K562 (cell line): ENCODE measurements at regions not wholly inside any gene's neighbourhood (a gene's known extent, or its start where the extent isn't known, plus 50 kb on each side); places are given as distances from the start of the nearest gene placed in this dataset.

Experiments
- ATAC-seq: fragments of 200-7000 bp; cut with Tn5 transposase; 3 replicates; pipeline ENCODE4 v1.9.1; 2020; ENCODE audit warnings: moderate library complexity
- BruUV-seq: library from RNA; stranded (reverse); fragments of 400-500 nt; replicated peaks from 2 replicates; lab custom pipeline; 2021; lab: Mats Ljungman, UMichigan
- CTCF ChIA-PET: fragments of 300-600 bp; formaldehyde crosslinking; extraction: SDS; loops from one replicate; lab custom pipeline; 2021; ENCODE audit warnings: low intra/inter-chr PET ratio; lab: Yijun Ruan, JAX
- POLR2A ChIA-PET: fragments of 300-600, 350-650 bp; sonication (Branson Sonifier 250); formaldehyde crosslinking; extraction: SDS; loops from one replicate; lab custom pipeline; 2021; ENCODE audit warnings: antibody characterized with exemption, inconsistent platforms; lab: Yijun Ruan, JAX
- DNase-seq, 4 experiments: peaks; one replicate each; pipeline versions ENCODE4 v3.0.0 to v3.0.0-alpha.2; 2011 to 2018; ENCODE audit warnings: low spot score in 3 of 4, mixed read lengths in 3 of 4; ENCODE audit errors: extremely low read depth in 1 of 4
- FAIRE-seq: peaks from 2 replicates; lab custom pipeline; 2011; peaks lifted over from hg19 to GRCh38; lab: Jason Lieb, UNC
- H2AFZ ChIP-seq: 2 replicates; pipeline ENCODE4 v1.6.0; 2011; ENCODE audit warnings: low read depth, low read length, control low read depth, inconsistent platforms
- H3K27ac ChIP-seq: fragments of 200-600 bp; 3 replicates; pipeline ENCODE4 v1.8.0; 2011; ENCODE audit warnings: low read depth, mild to moderate bottlenecking, control low read depth, inconsistent platforms, low read length, moderate library complexity, mixed read lengths; ENCODE audit errors: extremely low read depth
- H3K27me3 ChIP-seq, 2 experiments: fragments of 300-600 bp in 1 of 2; 2 replicates in 1 of 2; 3 replicates in 1 of 2; pipeline versions ENCODE4 v1.6.0 to v1.8.0; 2011; ENCODE audit warnings: inconsistent platforms in 2 of 2, low read length in 2 of 2, mild to moderate bottlenecking in 1 of 2, mixed read lengths in 1 of 2, moderate library complexity in 1 of 2; ENCODE audit not compliant: control insufficient read depth in 2 of 2, insufficient read depth in 2 of 2
- H3K36me3 ChIP-seq: fragments of 300-600 bp; 3 replicates; pipeline ENCODE4 v1.8.0; 2011; ENCODE audit warnings: mild to moderate bottlenecking, low read length, inconsistent platforms; ENCODE audit not compliant: control insufficient read depth, insufficient read depth
- H3K4me1 ChIP-seq, 2 experiments: fragments of 200-600 bp in 1 of 2; replicated peaks in 1 of 2; 2 replicates in 1 of 2; 3 replicates in 1 of 2; pipeline versions ENCODE4 v1.5.1 to v1.8.0; 2011; ENCODE audit warnings: inconsistent platforms in 2 of 2, low read length in 2 of 2, mild to moderate bottlenecking in 1 of 2, mixed read lengths in 1 of 2, moderate library complexity in 1 of 2; ENCODE audit not compliant: control insufficient read depth in 2 of 2, insufficient read depth in 2 of 2
- H3K4me2 ChIP-seq: 2 replicates; pipeline ENCODE4 v1.6.1; 2011; ENCODE audit warnings: low read length, control low read depth, inconsistent platforms, mixed read lengths; ENCODE audit not compliant: insufficient read depth
- H3K4me3 ChIP-seq: fragments of 200-600 bp; sonication (generic), shearing (Covaris generic); 2 replicates; pipeline ENCODE4 v1.5.1; 2016; ENCODE audit warnings: control low read depth, inconsistent platforms
- H3K79me2 ChIP-seq: fragments of 200-600 bp; 3 replicates; pipeline ENCODE4 v1.8.0; 2011; ENCODE audit warnings: low read length, inconsistent platforms; ENCODE audit not compliant: control insufficient read depth, insufficient read depth
- H3K9ac ChIP-seq, 2 experiments: 2 replicates each; pipeline versions ENCODE4 v1.6.0 to v1.6.1; 2011; ENCODE audit warnings: low read depth in 2 of 2, low read length in 2 of 2, control low read depth in 1 of 2, inconsistent platforms in 1 of 2, mild to moderate bottlenecking in 1 of 2, mixed read lengths in 1 of 2; ENCODE audit not compliant: insufficient read depth in 1 of 2
- H3K9me1 ChIP-seq: one replicate; pipeline ENCODE4 v1.6.0; 2011; ENCODE audit warnings: inconsistent platforms, mild to moderate bottlenecking, low read length, moderate library complexity; ENCODE audit not compliant: control insufficient read depth, insufficient read depth
- H3K9me3 ChIP-seq: replicated peaks from 2 replicates; pipeline ENCODE4 v1.5.1; 2011; ENCODE audit warnings: low read depth, low read length, inconsistent platforms; ENCODE audit not compliant: control insufficient read depth, insufficient read depth
- H4K20me1 ChIP-seq: replicated peaks from 2 replicates; pipeline ENCODE4 v1.6.1; 2011; ENCODE audit warnings: low read length, inconsistent platforms, mixed read lengths; ENCODE audit not compliant: control insufficient read depth, insufficient read depth
- CREB3 ChIP-seq: fragments of 450-650 bp; conservative IDR thresholded peaks from 2 replicates; pipeline ENCODE4 v1.6.1; 2016; ENCODE audit warnings: missing genetic modification characterization, low read depth, mild to moderate bottlenecking, missing compliant biosample characterization, moderate library complexity
- HMBOX1 ChIP-seq: sonication (generic); IDR thresholded peaks from 2 replicates; pipeline ENCODE4 v1.6.1; 2016
- NEUROD1 ChIP-seq: fragments of 150-350 bp; IDR thresholded peaks from 2 replicates; pipeline ENCODE4 v1.6.1; 2014; ENCODE audit warnings: borderline replicate concordance, low read length, low read depth; ENCODE audit not compliant: partially characterized antibody
- RAD21 ChIP-seq, 2 experiments: fragments of 250-450 bp in 1 of 2; fragments of 450-650 bp in 1 of 2; sonication (Bioruptor Pico) in 1 of 2; formaldehyde crosslinking in 1 of 2; IDR thresholded peaks in 1 of 2; conservative IDR thresholded peaks in 1 of 2; 2 replicates each; pipeline versions ENCODE4 v1.4.0 to v1.8.0; 2020 to 2022; ENCODE audit warnings: mild to moderate bottlenecking in 2 of 2, moderate library complexity in 1 of 2
- SMC3 ChIP-seq: conservative IDR thresholded peaks from 2 replicates; pipeline ENCODE4 v1.6.1; 2011; ENCODE audit warnings: low read depth, low read length, improper control_type of control experiment; ENCODE audit not compliant: insufficient read depth
- in situ Hi-C: fragments of 300-500 bp; cut with MboI; formaldehyde crosslinking; loops from 4 replicates; pipeline ENCODE4 v1.15.0; 2018; ENCODE audit warnings: inconsistent platforms, mixed read lengths
- intact Hi-C: fragments of 100-400 bp; cut with micrococcal nuclease; formaldehyde crosslinking; loops from 2 replicates; pipeline ENCODE4 v1.14.2; 2022
- TF ChIP-seq, protein P1 (sequence below), 3 experiments: IDR thresholded peaks in 2 of 3; conservative IDR thresholded peaks in 1 of 3; 2 replicates each; pipeline ENCODE4 v1.5.1; 2011 to 2012; ENCODE audit warnings: low read length in 3 of 3, mild to moderate bottlenecking in 3 of 3, control low read depth in 2 of 3, improper control_type of control experiment in 1 of 3, inconsistent platforms in 1 of 3, low read depth in 1 of 3, mixed read lengths in 1 of 3, moderate library complexity in 1 of 3; ENCODE audit not compliant: insufficient read depth in 2 of 3
- TF ChIP-seq, protein P2 (sequence below), 2 experiments: fragments of 450-650 bp; formaldehyde crosslinking in 1 of 2; IDR thresholded peaks; 2 replicates each; pipeline versions ENCODE4 v1.4.0 to v1.6.1; 2014 to 2020; ENCODE audit warnings: mild to moderate bottlenecking in 2 of 2, borderline replicate concordance in 1 of 2, low read depth in 1 of 2

DNA sequence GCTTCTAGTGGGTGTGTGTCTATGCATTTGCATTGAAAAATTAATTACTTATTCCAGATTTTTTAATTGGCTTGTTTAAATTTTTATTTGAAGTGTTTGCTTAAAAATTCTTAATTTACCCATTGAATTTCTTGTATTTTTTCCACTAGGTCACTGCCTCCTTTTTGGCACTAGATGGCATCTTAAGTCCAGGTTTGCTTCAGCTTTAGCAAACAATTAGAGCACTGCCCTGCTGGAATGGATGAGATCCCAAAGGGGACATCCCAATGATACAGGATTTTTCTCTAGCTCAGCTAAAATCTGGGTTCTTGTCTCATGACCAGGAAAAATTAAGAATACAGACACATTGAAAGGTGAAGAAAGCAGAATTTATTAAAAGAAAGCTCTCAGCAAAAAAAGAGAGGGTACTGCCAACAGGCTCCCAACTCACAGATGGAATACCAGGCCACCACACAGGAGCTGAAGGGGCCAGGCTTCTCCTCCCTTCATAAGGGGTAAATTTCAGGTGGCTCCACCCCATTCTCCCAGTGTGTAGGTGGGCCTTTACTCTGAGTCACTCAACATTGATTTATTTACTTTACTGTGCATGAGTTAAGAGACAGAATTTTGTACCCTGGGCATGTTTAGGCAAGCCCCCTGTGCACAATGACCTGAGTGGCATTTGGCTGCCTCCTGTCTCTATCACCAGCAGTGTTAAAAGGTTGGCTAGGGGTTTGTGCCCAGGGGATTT is 532.4 kb downstream of the ANXA1 start:
- Histone ChIP-seq H3K27me3 (no peaks in the 10 kb centered on the region), H3K4me3 (no peak overlapping the region), H3K27ac (no peak overlapping the region), H3K79me2 (no peaks in the 10 kb centered on the region), H3K9me1 (no peaks in the 10 kb centered on the region), H3K36me3 (no peaks in the 10 kb centered on the region), H3K9ac (no peak overlapping the region), H4K20me1 (no peaks in the 10 kb centered on the region), H3K4me2 (no peak overlapping the region), H2AFZ (no peak overlapping the region), H3K9me3 (no peaks in the 10 kb centered on the region), H3K4me1 (no peaks in the 10 kb centered on the region)
- POLR2A ChIA-PET: no interaction called here
- no TSS peak for BruUV-seq
- CTCF ChIA-PET: interaction anchor here (0.7 kb wide), 1 partner anchor 887 kb away, joined by 3 read pairs; no protein-coding TSS in a partner anchor
- FAIRE-seq (no peak), ATAC-seq (no peak), DNase-seq (peak in 1 of 4 experiments; percentile 21)
- in situ Hi-C loops: loop anchor here (25.0 kb wide), 1 partner anchor 1053 kb away; no protein-coding TSS in a partner anchor
- intact Hi-C loops: loop anchor here (1.0 to 10.0 kb wide), 2 partner anchors 887 to 1061 kb away; no protein-coding TSS in a partner anchor
- TF ChIP-seq, protein P1, sequence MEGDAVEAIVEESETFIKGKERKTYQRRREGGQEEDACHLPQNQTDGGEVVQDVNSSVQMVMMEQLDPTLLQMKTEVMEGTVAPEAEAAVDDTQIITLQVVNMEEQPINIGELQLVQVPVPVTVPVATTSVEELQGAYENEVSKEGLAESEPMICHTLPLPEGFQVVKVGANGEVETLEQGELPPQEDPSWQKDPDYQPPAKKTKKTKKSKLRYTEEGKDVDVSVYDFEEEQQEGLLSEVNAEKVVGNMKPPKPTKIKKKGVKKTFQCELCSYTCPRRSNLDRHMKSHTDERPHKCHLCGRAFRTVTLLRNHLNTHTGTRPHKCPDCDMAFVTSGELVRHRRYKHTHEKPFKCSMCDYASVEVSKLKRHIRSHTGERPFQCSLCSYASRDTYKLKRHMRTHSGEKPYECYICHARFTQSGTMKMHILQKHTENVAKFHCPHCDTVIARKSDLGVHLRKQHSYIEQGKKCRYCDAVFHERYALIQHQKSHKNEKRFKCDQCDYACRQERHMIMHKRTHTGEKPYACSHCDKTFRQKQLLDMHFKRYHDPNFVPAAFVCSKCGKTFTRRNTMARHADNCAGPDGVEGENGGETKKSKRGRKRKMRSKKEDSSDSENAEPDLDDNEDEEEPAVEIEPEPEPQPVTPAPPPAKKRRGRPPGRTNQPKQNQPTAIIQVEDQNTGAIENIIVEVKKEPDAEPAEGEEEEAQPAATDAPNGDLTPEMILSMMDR (IDR thresholded peaks at IDR 0.05 in 2 of 3, conservative IDR thresholded peaks at IDR 0.05 in 1 of 3; ENCODE audit: insufficient read depth in 2 of 3, low read depth in 1 of 3, low read length in 3 of 3): peak in 2 of 3 experiments; percentile 39 to 59; a peak in 4 of 6 replicates
- TF ChIP-seq, protein P2, sequence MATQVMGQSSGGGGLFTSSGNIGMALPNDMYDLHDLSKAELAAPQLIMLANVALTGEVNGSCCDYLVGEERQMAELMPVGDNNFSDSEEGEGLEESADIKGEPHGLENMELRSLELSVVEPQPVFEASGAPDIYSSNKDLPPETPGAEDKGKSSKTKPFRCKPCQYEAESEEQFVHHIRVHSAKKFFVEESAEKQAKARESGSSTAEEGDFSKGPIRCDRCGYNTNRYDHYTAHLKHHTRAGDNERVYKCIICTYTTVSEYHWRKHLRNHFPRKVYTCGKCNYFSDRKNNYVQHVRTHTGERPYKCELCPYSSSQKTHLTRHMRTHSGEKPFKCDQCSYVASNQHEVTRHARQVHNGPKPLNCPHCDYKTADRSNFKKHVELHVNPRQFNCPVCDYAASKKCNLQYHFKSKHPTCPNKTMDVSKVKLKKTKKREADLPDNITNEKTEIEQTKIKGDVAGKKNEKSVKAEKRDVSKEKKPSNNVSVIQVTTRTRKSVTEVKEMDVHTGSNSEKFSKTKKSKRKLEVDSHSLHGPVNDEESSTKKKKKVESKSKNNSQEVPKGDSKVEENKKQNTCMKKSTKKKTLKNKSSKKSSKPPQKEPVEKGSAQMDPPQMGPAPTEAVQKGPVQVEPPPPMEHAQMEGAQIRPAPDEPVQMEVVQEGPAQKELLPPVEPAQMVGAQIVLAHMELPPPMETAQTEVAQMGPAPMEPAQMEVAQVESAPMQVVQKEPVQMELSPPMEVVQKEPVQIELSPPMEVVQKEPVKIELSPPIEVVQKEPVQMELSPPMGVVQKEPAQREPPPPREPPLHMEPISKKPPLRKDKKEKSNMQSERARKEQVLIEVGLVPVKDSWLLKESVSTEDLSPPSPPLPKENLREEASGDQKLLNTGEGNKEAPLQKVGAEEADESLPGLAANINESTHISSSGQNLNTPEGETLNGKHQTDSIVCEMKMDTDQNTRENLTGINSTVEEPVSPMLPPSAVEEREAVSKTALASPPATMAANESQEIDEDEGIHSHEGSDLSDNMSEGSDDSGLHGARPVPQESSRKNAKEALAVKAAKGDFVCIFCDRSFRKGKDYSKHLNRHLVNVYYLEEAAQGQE (IDR thresholded peaks at IDR 0.05; ENCODE audit: borderline replicate concordance): peak; percentile 50; the same call in 1 of the 2 replicates
- TF ChIP-seq, protein P2 (CRISPR knock-in tag; IDR thresholded peaks at IDR 0.05; ENCODE audit: low read depth): no peak
- TF ChIP-seq HMBOX1 (no peak), SMC3 (0 out of 2 replicates have a peak, but pooled peaks have one; percentile 18), CREB3 (tag) (no peak), NEUROD1 (no peak), RAD21 (CRISPR knock-in tag; conservative IDR thresholded peaks at IDR 0.05 in 1 of 2, IDR thresholded peaks at IDR 0.05 in 1 of 2) (peak; percentile 53 to 55)
